OCI-LY7 (cell line): ENCODE measurements at regions not wholly inside any gene's neighbourhood (a gene's known extent, or its start where the extent isn't known, plus 50 kb on each side); places are given as distances from the start of the nearest gene placed in this dataset.
"Not testable (repeated sequence)": the region's sequence is repeated elsewhere in the genome, so short reads cannot be mapped to it uniquely, and the experiment has no call there.

Experiments
- BruUV-seq: library from RNA; stranded (reverse); fragments of 400-500 nt; replicated peaks from 2 replicates; lab custom pipeline; 2021; lab: Mats Ljungman, UMichigan
- CTCF ChIA-PET: fragments of 300-600 bp; sonication (Branson Sonifier 250); formaldehyde crosslinking; loops from one replicate; lab custom pipeline; 2022; ENCODE audit warnings: antibody characterized with exemption; ENCODE audit not compliant: unreplicated experiment; lab: Charles Lee
- POLR2A ChIA-PET: fragments of 300-600 bp; sonication (Branson Sonifier 250); formaldehyde crosslinking; loops from one replicate; lab custom pipeline; 2022; ENCODE audit warnings: antibody characterized with exemption; lab: Charles Lee
- DNase-seq: peaks from one replicate; pipeline ENCODE4 v3.0.0-alpha.2; 2015; ENCODE audit warnings: low spot score
- H2AFZ ChIP-seq: fragments of 200-600 bp; sonication (generic), shearing (Covaris generic); 2 replicates; pipeline ENCODE4 v1.6.1; 2014; ENCODE audit warnings: mild to moderate bottlenecking, antibody characterized with exemption, low read length, moderate library complexity
- H3K27ac ChIP-seq: fragments of 200-600 bp; sonication (generic); 2 replicates; pipeline ENCODE4 v1.5.1; 2014; ENCODE audit warnings: mixed run types, low read depth, mild to moderate bottlenecking, moderate library complexity, low read length, inconsistent platforms; ENCODE audit not compliant: poor library complexity, severe bottlenecking
- H3K36me3 ChIP-seq: fragments of 200-600 bp; sonication (generic); 2 replicates; pipeline ENCODE4 v1.6.1; 2014; ENCODE audit warnings: mild to moderate bottlenecking, antibody characterized with exemption, low read length, moderate library complexity, mixed read lengths; ENCODE audit not compliant: insufficient read depth
- H3K4me1 ChIP-seq: fragments of 200-600 bp; sonication (generic); 2 replicates; pipeline ENCODE4 v1.5.1; 2014; ENCODE audit warnings: mild to moderate bottlenecking, low read length; ENCODE audit not compliant: insufficient read depth, poor library complexity, severe bottlenecking
- H3K4me2 ChIP-seq: fragments of 200-600 bp; sonication (generic); 2 replicates; pipeline ENCODE4 v1.6.1; 2014; ENCODE audit warnings: mild to moderate bottlenecking, low read length
- H3K4me3 ChIP-seq: fragments of 200-600 bp; sonication (generic); 2 replicates; pipeline ENCODE4 v1.5.1; 2014; ENCODE audit warnings: mild to moderate bottlenecking, low read depth, low read length; ENCODE audit not compliant: poor library complexity, severe bottlenecking
- H3K79me2 ChIP-seq: fragments of 200-600 bp; sonication (generic); 2 replicates; pipeline ENCODE4 v1.6.1; 2016; ENCODE audit warnings: low read depth, mild to moderate bottlenecking, low read length, moderate library complexity, mixed read lengths; ENCODE audit not compliant: insufficient read depth
- H3K9me2 ChIP-seq: fragments of 200-600 bp; sonication (generic); 2 replicates; pipeline ENCODE4 v1.6.1; 2016; ENCODE audit warnings: mild to moderate bottlenecking, low read length, mixed read lengths; ENCODE audit not compliant: insufficient read depth
- H3K9me3 ChIP-seq: fragments of 200-600 bp; sonication (generic); 2 replicates; pipeline ENCODE4 v1.6.1; 2014; ENCODE audit warnings: mild to moderate bottlenecking, mixed run types, low read length, mixed read lengths
- H4K20me1 ChIP-seq: fragments of 200-600 bp; sonication (generic); 2 replicates; pipeline ENCODE4 v1.6.1; 2014; ENCODE audit warnings: mild to moderate bottlenecking, antibody characterized with exemption, low read length, moderate library complexity, mixed read lengths; ENCODE audit not compliant: insufficient read depth
- CTCF ChIP-seq: fragments of 200-600 bp; sonication (generic); conservative IDR thresholded peaks from 2 replicates; pipeline ENCODE4 v1.5.1; 2014; ENCODE audit warnings: mild to moderate bottlenecking, antibody characterized with exemption, low read length, moderate library complexity, mixed read lengths
- EZH2phosphoT487 ChIP-seq: fragments of 200-600 bp; sonication (generic); IDR thresholded peaks from 2 replicates; pipeline ENCODE4 v1.6.1; 2018; ENCODE audit warnings: low read depth, borderline replicate concordance, mild to moderate bottlenecking, mixed run types, antibody characterized with exemption, low read length, moderate library complexity, mixed read lengths
- intact Hi-C: fragments of 100-400 bp; cut with micrococcal nuclease; formaldehyde crosslinking; loops from one replicate; pipeline ENCODE4 v1.10.0; 2022; ENCODE audit not compliant: unreplicated experiment

DNA sequence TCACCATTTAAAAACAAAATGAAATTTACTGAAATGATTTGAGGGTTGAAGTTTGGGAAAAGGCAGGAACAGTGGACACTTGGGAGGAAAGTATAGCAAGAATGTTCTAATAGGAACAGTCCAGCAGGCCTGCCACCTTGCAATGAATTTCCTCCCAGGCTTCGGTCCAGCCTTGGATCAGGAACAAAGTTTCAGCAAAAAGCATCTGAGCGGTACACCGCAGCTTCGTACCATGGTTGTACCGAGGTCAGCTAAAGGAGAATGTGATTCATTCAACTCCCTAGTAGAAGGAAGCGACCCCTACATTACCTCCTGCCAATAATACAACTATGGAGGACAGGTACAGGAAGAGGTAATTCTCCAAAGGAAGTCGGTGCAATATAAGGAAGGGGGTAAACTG, 111.4 kb downstream of the ENC1 start:
- TF ChIP-seq CTCF (no peak), EZH2phosphoT487 (no peak)
- no peak for DNase-seq
- intact Hi-C loops, result no loop called here
- H3K4me3 ChIP-seq, result no peak overlapping the region
- no TSS peak for BruUV-seq
- H4K20me1 ChIP-seq, result no peaks in the 10 kb centered on the region
- no peaks in the 10 kb centered on the region for H3K9me3 ChIP-seq
- no peak overlapping the region for H2AFZ ChIP-seq
- H3K9me2 ChIP-seq, result no peaks in the 10 kb centered on the region
- ChIA-PET POLR2A (interaction anchor here (0.6 to 0.9 kb wide), 2 partner anchors 12 to 36 kb away, joined by 3 read pairs; no protein-coding TSS in a partner anchor), CTCF (no interaction called here)
- H3K36me3 ChIP-seq, result no peaks in the 10 kb centered on the region
- no peak overlapping the region for H3K4me2 ChIP-seq
- H3K79me2 ChIP-seq, result no peaks in the 10 kb centered on the region
- H3K27ac ChIP-seq, result no peak overlapping the region
- no peaks in the 10 kb centered on the region for H3K4me1 ChIP-seq

- no peak for TF ChIP-seq CTCF
- no peak for TF ChIP-seq EZH2phosphoT487
- Histone ChIP-seq H3K4me2 (no peak overlapping the region), H3K9me2 (no peaks in the 10 kb centered on the region), H3K27ac (no peak overlapping the region), H4K20me1 (no peaks in the 10 kb centered on the region), H3K4me1 (no peaks in the 10 kb centered on the region), H3K4me3 (no peak overlapping the region), H3K79me2 (no peaks in the 10 kb centered on the region), H3K36me3 (no peaks in the 10 kb centered on the region), H3K9me3 (no peaks in the 10 kb centered on the region), H2AFZ (no peak overlapping the region)
- no TSS peak for BruUV-seq
- ChIA-PET POLR2A (no interaction called here), CTCF (no interaction called here)
- no peak for DNase-seq
- intact Hi-C loops, result no loop called here
Observed at GRCh38 chr5:74526111-74526510, 114.4 kb downstream of the ENC1 start.

- H3K79me2 ChIP-seq, H4K20me1 ChIP-seq, DNase-seq, CTCF ChIA-PET, H3K4me1 ChIP-seq, H3K9me2 ChIP-seq, intact Hi-C loops, BruUV-seq, H3K27ac ChIP-seq, H2AFZ ChIP-seq, H3K36me3 ChIP-seq, H3K4me3 ChIP-seq, H3K4me2 ChIP-seq, H3K9me3 ChIP-seq: not testable (repeated sequence)
- POLR2A ChIA-PET, result interaction anchor here (0.6 kb wide), 1 partner anchor 25 kb away, joined by 4 read pairs; no protein-coding TSS in a partner anchor
Observed at GRCh38 chr5:74524767-74525166, 115.8 kb downstream of the ENC1 start.

DNA sequence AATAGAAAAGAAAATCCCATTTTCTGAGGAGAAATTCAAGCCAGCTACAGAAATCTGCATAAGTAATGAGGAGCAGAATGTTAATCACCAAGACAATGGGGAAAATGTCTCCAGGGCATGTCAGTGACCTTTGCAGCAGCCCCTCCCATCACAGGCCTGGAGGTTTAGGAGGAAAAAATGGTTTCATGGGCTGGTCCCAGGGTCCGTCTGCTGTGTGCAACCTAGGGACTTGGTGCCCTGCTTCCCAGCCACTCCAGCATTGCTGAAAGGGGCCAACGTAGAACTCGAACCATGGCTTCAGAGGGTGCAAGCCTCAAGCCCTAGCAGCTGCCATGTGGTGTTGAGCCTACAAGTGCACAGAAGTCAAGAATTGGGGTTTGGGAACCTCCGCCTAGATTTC, 116.8 kb downstream of the ENC1 start:
- DNase-seq, H3K9me2 ChIP-seq, intact Hi-C loops, H3K79me2 ChIP-seq, H3K9me3 ChIP-seq, H3K4me2 ChIP-seq, H4K20me1 ChIP-seq, H3K4me1 ChIP-seq, H3K4me3 ChIP-seq, H3K36me3 ChIP-seq, BruUV-seq, POLR2A ChIA-PET, H2AFZ ChIP-seq, H3K27ac ChIP-seq, CTCF ChIA-PET: not testable (repeated sequence)

- H3K4me1 ChIP-seq, BruUV-seq, DNase-seq, H3K9me3 ChIP-seq, H3K9me2 ChIP-seq, H3K79me2 ChIP-seq, H4K20me1 ChIP-seq, H3K4me3 ChIP-seq, CTCF ChIA-PET, H3K4me2 ChIP-seq, POLR2A ChIA-PET, intact Hi-C loops, H2AFZ ChIP-seq, H3K36me3 ChIP-seq, H3K27ac ChIP-seq: not testable (repeated sequence)
Observed at GRCh38 chr5:74522838-74523237, 117.7 kb downstream of the ENC1 start.
